GM15510 (cell line): ENCODE measurements at regions not wholly inside any gene's neighbourhood (a gene's known extent, or its start where the extent isn't known, plus 50 kb on each side); places are given as distances from the start of the nearest gene placed in this dataset.

ENCODE experiments used
- POLR2A ChIP-seq: IDR thresholded peaks from 3 replicates; pipeline ENCODE4 v1.6.1; 2011; ENCODE audit warnings: borderline replicate concordance; ENCODE audit not compliant: insufficient read length; ENCODE audit errors: extremely low read depth

- TF ChIP-seq POLR2A: no peak
These were observed 125.2 kb downstream of the ZNF608 start for GRCh38 chr5:124621279-124621678.

- TF ChIP-seq POLR2A: no peak
These were observed 125.7 kb downstream of the ZNF608 start for GRCh38 chr5:124620743-124621142.

GRCh38 chr5:124619121-124619520 lies 127.3 kb downstream of the ZNF608 start:
- no peak for TF ChIP-seq POLR2A

DNA sequence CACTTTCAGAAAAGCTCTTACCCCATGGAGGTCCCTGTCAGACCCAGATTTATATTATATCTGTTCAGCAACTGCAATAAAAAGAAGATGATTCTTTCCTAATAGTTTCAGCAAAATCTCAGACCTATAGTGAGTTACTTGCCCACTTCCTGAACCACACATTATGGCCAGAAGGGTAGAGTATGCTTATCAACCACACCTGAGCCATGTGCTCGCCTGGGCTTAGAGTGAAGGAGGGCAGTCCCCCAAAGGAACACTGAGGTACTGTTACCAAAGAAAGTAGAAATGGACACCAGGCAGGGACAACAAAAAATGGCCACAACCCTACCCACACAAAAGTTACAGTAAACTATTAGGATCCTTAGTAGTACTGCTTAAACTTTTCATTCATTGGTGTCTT lies 128.7 kb downstream of the ZNF608 start:
- no peak for TF ChIP-seq POLR2A

DNA sequence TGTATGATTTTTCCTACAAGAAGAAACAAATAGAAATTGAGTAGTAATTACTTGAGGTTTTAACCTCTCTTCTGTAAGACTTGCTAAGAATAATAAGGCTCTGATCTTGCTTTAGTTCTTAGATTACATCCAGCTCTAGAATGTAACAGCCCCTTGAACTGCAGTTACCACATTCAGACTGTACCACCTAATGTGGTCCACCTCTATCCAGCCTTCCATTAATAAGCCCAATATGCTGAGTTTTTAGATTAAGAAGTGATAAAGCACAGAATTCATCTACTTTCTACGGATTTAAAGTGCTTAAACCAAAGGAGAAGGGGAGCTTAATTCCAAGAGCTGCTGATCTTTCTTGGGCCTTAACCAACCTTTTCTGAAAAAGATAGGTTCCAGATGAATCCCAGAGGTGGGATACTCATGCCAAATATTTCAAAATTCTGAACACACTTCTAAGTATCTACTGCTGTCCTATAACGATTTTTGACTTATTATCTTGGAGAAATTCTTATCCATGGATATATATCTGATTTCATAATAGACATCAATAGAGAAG lies 131.5 kb downstream of the ZNF608 start:
- TF ChIP-seq POLR2A: no peak

DNA sequence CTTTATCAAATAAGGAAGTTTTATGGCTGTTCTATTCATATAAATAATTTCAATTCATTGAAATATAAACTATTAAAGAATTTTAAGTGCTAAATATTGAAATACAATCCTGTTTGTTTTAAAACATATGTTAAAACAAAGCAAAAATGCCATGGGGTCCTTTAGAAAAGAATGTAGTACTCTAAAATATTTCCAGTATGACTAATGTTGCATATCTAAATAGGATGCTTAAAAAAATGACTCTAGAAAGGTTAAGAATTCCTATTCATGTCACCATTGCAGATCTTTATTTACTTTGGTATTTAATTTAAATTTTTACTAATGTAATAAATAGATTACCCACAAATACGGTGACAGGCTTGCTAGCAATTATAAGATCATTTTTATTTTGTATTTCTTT lies 132.3 kb downstream of the ZNF608 start:
- TF ChIP-seq POLR2A: no peak

DNA sequence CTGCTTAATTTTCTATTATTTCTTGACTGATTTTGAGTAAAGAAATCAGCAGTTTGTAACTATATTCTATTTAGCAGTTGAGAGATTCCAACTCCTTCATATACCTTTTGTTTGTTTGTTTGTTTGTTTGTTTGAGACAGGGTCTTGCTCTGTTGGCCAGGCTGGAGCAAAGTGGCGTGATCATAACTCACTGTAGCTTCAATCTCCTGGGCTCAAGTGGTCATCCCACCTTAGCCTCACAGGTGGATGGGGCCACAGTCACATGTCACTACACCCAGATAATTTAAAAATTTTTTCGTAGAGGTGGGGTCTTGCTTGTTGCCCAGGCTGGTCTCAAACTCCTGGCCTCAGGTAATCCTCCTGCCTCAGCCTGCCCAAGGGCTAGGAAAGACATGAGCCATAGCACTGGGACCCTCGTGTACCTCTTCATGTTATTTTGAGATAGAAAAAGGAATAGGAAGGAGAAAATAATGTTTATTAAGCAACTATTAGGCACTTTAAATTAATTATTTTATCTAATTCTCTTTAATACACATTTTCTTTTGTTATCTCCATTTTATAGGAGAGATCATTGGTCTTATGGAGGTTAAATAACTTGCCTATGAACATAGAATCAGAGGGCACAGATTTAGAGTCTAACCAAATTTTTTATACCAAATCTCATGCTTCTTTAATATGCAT lies 133.0 kb downstream of the ZNF608 start:
- TF ChIP-seq POLR2A: no peak

DNA sequence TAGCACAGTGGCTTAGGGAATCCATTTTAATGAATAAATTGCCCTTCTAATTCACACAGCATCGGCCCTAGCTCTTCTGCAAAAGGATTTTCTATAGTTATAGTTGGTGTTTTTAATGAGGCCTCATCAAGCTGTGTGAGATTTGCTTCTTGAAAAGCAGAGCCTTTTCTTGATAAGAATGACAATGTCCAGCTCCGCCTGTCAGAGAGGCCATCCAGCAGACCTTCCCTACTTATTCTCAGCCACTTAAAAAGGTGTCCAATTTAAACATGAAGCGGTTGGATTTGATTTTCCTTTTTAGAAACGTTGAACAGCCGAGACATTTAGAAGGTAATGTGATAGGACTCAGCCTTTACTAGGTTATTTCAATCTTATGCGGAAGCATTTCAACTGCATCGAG lies 134.4 kb downstream of the ZNF608 start:
- no peak for TF ChIP-seq POLR2A

- TF ChIP-seq POLR2A: no peak
These were observed 139.9 kb downstream of the ZNF608 start for GRCh38 chr5:124606543-124606942.

- no peak for TF ChIP-seq POLR2A
These were observed 140.3 kb downstream of the ZNF608 start for GRCh38 chr5:124606093-124606492.

DNA sequence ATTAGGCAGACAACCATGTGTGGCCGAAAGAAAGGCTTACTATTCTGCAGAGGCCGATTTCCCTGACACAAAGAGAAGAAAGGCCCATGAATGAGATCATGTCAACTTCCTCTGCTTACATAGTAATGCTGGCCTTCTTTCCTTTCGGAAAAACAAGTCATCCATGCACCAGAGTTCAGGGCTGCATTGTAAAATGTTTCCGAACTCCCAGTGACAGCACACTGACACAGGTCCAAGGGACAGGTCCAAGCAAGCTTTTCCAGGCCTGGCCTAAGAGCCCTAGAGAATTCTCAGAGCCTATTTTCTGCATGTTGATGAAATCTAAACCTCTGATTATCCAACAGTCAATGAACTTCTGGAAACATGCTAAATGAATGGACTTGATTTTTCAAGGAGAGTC lies 140.9 kb downstream of the ZNF608 start:
- no peak for TF ChIP-seq POLR2A

DNA sequence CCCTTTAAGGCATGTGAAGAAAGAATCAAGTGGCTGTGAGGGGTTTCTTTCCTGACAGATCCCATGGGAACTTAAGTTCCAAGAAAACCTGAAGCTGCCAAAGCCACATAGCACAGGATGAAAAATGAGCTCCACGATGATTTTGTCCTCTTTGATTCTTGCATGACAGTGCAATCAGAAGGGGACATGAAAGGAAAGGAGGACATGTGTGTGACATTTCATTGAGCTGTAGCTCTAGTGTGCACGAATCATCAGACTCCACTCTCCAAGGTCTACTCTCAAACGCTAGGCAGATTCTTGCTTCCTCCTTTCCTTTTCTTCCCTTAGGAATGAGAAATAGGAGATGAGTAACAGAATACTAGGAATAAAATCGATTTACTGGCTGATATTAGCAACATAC lies 142.0 kb downstream of the ZNF608 start:
- no peak for TF ChIP-seq POLR2A

GRCh38 chr5:124602925-124603650 lies 143.4 kb downstream of the ZNF608 start:
- TF ChIP-seq POLR2A: no peak

DNA sequence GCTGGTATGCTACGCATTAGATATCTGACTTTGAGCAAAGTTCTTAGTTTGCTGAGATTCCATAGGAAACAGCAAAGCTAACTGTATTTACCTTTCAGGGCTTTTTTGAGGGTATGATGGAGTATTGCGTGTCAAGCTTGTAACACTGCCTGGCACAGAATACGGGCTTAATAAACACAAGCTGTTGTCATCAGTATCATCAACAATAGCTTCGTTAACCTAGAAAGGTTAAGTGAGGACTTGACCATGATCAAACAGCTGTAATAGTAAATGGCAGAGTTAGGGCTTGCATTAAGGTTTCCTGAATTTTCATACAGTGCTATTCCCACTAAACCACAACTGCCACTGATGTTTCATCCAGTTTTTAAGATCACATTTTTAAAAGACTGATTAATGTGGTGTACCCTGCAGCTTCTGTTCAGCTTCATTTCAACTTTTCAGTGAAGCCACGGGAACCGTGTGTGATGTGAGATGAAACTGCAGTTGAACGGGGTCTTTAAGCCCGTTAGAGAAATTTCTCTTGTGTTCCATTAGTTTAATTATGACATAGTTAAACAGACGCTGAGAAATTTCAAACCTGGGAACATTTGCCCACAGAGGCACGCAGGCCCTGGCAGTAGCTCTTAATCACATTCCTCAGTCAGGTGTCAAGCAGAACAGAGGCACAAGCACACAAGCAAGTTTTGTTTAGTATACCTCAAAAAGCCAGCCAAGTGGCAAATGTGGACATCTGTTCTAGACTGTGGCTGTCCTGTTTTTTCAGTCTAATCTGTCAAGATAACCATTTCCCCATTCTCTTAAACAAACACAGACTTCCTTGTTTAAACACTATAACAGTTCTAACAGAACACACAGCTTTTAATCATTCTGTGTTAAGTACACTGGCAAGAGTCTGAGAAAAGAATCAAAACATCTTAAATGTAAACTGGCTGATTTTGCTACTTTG lies 147.1 kb downstream of the ZNF608 start:
- TF ChIP-seq POLR2A: no peak
